ENCODE measurements at regions not wholly inside any gene's neighbourhood (a gene's known extent, or its start where the extent isn't known, plus 50 kb on each side); places are given as distances from the start of the nearest gene placed in this dataset.

DNA sequence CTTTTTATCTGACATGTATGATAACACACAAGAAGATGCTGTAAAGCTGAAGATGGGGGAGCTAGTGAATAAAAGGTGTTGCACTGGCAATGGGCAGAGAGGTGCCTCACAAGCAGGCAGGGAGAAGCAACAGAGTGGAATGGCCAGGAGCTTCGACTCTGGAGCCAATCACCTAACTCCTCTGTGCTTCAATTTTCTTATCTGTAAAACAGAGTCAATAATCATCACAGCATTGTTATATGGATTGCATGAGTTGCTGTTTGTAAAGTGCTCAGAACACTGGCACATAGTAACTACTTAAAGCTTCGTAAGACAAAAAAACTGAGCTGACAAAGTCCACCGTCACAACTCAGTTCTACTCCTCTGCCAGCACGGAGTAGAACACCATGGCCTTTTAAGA is 254.2 kb upstream of the POM121L12 start:
- no peak overlapping the region for H3K27ac Mint-ChIP-seq
- Histone ChIP-seq H3K36me3 (ENCODE audit: insufficient read depth, low read length) (no peaks in the 10 kb centered on the region), H3K9me3 (ENCODE audit: control insufficient read depth in 1 of 2, low read length in 2 of 2) (no peaks in the 10 kb centered on the region), H3K27me3 (ENCODE audit: insufficient read depth, low read length) (no peaks in the 10 kb centered on the region), H3K4me1 (ENCODE audit: insufficient read depth, low read length) (no peaks in the 10 kb centered on the region), H3K4me3 (ENCODE audit: low read length in 2 of 2) (no peak overlapping the region), H3K27ac (ENCODE audit: low read depth, low read length) (no peak overlapping the region)
- H3K36me3 Mint-ChIP-seq = no peaks in the 10 kb centered on the region
- H3K27me3 Mint-ChIP-seq = no peaks in the 10 kb centered on the region
- no peaks in the 10 kb centered on the region for H3K4me1 Mint-ChIP-seq
- no peak overlapping the region for H3K4me3 Mint-ChIP-seq
- DNase-seq = no peak
- ChIA-PET CTCF (ENCODE audit: partially characterized antibody) (no interaction called here), POLR2A (ENCODE audit: partially characterized antibody) (no interaction called here)
- H3K9me3 Mint-ChIP-seq = peaks cover 6 to 35% (median 25%) of the 10 kb centered on the region in 8 donors
- intact Hi-C loops (cut with micrococcal nuclease) = no loop called here

DNA sequence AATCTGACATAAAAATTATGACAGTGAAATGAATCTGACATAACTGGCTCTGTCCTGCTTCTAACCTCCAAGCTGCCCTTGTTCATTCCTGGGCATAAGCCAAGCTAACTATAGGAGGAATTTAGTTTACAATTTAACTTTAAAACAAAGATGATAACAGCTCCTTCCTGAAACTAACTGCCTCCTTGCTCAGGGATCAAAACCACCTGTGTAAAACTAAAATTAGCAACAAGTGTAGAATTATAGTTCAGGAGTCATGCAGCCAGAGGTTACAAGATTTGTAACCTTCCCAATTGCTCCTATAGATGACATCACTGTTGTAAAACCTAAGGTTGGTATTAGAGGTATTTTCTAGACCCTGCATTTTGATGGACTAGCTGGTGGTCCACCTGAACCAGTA is 256.4 kb upstream of the POM121L12 start:
- no peaks in the 10 kb centered on the region for H3K36me3 ChIP-seq (ENCODE audit: insufficient read depth, low read length)
- Mint-ChIP-seq H3K4me3 (no peak overlapping the region), H3K9me3 (peaks cover 0 to 40% (median 24%) of the 10 kb centered on the region in 8 donors), H3K27me3 (no peaks in the 10 kb centered on the region), H3K4me1 (no peaks in the 10 kb centered on the region), H3K36me3 (no peaks in the 10 kb centered on the region), H3K27ac (no peak overlapping the region)
- CTCF ChIA-PET (ENCODE audit: partially characterized antibody) = no interaction called here
- POLR2A ChIA-PET (ENCODE audit: partially characterized antibody) = no interaction called here
- no peaks in the 10 kb centered on the region for H3K4me1 ChIP-seq (ENCODE audit: insufficient read depth, low read length)
- H3K4me3 ChIP-seq (ENCODE audit: low read length in 2 of 2) = no peak overlapping the region
- H3K27me3 ChIP-seq (ENCODE audit: insufficient read depth, low read length) = no peaks in the 10 kb centered on the region
- no peak for DNase-seq
- no peak overlapping the region for H3K27ac ChIP-seq (ENCODE audit: low read depth, low read length)
- no peaks in the 10 kb centered on the region for H3K9me3 ChIP-seq (ENCODE audit: control insufficient read depth in 1 of 2, low read length in 2 of 2)
- intact Hi-C loops (cut with micrococcal nuclease) = no loop called here

DNA sequence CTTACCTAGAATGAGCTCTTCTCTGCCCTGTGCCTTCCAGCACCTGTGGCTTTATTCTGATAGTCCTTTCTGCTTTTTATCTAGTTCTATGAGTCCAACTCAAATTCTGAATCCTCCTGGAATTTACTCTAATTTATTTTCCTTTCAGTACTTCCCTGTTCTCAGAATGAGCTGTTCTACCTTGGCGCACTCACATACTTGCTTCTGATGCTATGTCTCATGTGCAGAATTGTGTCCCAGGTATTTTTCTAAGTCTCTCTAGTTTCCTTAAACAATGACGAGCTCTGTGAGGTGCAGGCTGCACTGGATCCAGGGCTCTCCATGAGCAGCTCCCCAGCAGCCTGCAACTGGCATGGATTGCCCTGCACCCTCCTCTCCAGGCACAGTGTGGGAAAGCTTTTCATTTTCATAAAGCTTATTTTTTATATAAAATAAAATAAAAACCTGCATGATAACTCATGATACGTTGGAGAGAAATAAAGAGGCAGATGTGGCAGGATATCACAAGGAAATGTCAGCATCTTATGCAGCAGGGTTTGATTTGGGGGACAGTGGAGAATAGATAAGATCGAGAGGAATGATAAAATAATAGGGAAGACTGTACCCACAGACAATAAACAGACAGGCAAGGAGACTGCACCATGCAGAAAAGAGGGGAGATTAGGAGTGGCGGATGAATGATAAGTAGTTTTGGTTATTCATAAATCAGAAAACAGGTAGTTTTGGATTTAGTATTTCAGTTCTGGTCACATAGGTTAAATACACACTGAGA is 258.2 kb upstream of the POM121L12 start:
- Histone ChIP-seq H3K27ac (ENCODE audit: low read depth, low read length) (no peak overlapping the region), H3K9me3 (ENCODE audit: control insufficient read depth in 1 of 2, low read length in 2 of 2) (no peaks in the 10 kb centered on the region), H3K27me3 (ENCODE audit: insufficient read depth, low read length) (no peaks in the 10 kb centered on the region), H3K36me3 (ENCODE audit: insufficient read depth, low read length) (no peaks in the 10 kb centered on the region), H3K4me1 (ENCODE audit: insufficient read depth, low read length) (no peaks in the 10 kb centered on the region), H3K4me3 (ENCODE audit: low read length in 2 of 2) (no peak overlapping the region)
- Mint-ChIP-seq H3K9me3 (peaks cover 0 to 40% (median 26%) of the 10 kb centered on the region in 8 donors), H3K27me3 (no peaks in the 10 kb centered on the region), H3K36me3 (no peaks in the 10 kb centered on the region), H3K4me3 (no peak overlapping the region), H3K27ac (no peak overlapping the region), H3K4me1 (no peaks in the 10 kb centered on the region)
- intact Hi-C loops (cut with micrococcal nuclease) = no loop called here
- ChIA-PET CTCF (ENCODE audit: partially characterized antibody) (no interaction called here), POLR2A (ENCODE audit: partially characterized antibody) (no interaction called here)
- DNase-seq = no peak

DNA sequence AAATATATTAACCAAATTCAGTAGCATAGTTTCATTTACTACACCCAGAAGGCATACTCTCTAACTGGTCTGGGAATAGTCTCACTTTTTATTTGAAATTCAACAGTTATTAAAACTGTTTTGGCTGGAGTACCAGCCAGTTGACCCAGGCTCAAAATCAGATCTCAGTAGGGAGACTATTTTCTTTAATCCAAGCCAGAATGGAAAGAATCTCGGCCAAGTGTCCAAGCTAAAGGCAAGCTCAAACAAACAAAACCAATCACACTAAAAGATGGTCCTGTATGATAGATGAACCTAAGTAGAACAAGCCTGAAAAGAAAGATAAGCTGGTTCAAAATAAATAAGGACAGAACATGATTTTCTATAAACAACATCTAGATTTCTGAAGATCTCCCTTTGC is 259.6 kb upstream of the POM121L12 start:
- intact Hi-C loops (cut with micrococcal nuclease) = no loop called here
- H3K9me3 Mint-ChIP-seq = peaks cover 0 to 44% (median 21%) of the 10 kb centered on the region in 8 donors
- no peak overlapping the region for H3K4me3 ChIP-seq (ENCODE audit: low read length in 2 of 2)
- no peaks in the 10 kb centered on the region for H3K9me3 ChIP-seq (ENCODE audit: control insufficient read depth in 1 of 2, low read length in 2 of 2)
- DNase-seq = no peak
- H3K27me3 Mint-ChIP-seq = no peaks in the 10 kb centered on the region
- H3K4me3 Mint-ChIP-seq = no peak overlapping the region
- H3K27ac Mint-ChIP-seq = no peak overlapping the region
- CTCF ChIA-PET (ENCODE audit: partially characterized antibody) = no interaction called here
- no peak overlapping the region for H3K27ac ChIP-seq (ENCODE audit: low read depth, low read length)
- no peaks in the 10 kb centered on the region for H3K4me1 ChIP-seq (ENCODE audit: insufficient read depth, low read length)
- no peaks in the 10 kb centered on the region for H3K27me3 ChIP-seq (ENCODE audit: insufficient read depth, low read length)
- POLR2A ChIA-PET (ENCODE audit: partially characterized antibody) = no interaction called here
- no peaks in the 10 kb centered on the region for H3K36me3 Mint-ChIP-seq
- H3K36me3 ChIP-seq (ENCODE audit: insufficient read depth, low read length) = no peaks in the 10 kb centered on the region
- H3K4me1 Mint-ChIP-seq = no peaks in the 10 kb centered on the region

DNA sequence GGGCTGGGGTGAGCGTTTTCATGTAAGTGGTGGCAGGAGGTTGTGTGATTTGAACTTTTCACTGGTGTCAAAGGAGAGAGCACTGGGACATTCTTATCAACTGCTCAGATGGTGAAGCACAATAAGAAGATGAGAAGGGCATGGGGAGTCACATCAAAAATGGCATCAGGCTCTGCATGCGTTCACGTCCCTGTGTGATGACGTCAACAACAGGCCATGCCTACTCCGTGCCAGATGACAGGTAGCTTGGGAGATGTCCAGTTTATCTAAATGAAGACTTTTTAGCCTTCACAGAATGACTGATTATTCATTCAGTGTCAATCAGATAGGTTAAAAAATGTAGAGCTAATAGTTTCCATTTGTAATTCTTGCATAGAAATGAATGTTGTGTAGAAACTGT is 264.3 kb upstream of the POM121L12 start:
- H3K9me3 ChIP-seq (ENCODE audit: control insufficient read depth in 1 of 2, low read length in 2 of 2) = no peaks in the 10 kb centered on the region
- H3K36me3 ChIP-seq (ENCODE audit: insufficient read depth, low read length) = no peaks in the 10 kb centered on the region
- no peaks in the 10 kb centered on the region for H3K4me1 Mint-ChIP-seq
- H3K4me3 Mint-ChIP-seq = no peak overlapping the region
- H3K4me3 ChIP-seq (ENCODE audit: low read length in 2 of 2) = no peak overlapping the region
- no peak overlapping the region for H3K27ac ChIP-seq (ENCODE audit: low read depth, low read length)
- ChIA-PET POLR2A (ENCODE audit: partially characterized antibody) (no interaction called here), CTCF (ENCODE audit: partially characterized antibody) (no interaction called here)
- H3K9me3 Mint-ChIP-seq = peaks cover 0 to 35% (median 14%) of the 10 kb centered on the region in 8 donors
- H3K27me3 Mint-ChIP-seq = no peaks in the 10 kb centered on the region
- DNase-seq = no peak
- H3K27me3 ChIP-seq (ENCODE audit: insufficient read depth, low read length) = no peaks in the 10 kb centered on the region
- H3K27ac Mint-ChIP-seq = no peak overlapping the region
- no peaks in the 10 kb centered on the region for H3K36me3 Mint-ChIP-seq
- intact Hi-C loops (cut with micrococcal nuclease) = no loop called here
- H3K4me1 ChIP-seq (ENCODE audit: insufficient read depth, low read length) = no peaks in the 10 kb centered on the region

DNA sequence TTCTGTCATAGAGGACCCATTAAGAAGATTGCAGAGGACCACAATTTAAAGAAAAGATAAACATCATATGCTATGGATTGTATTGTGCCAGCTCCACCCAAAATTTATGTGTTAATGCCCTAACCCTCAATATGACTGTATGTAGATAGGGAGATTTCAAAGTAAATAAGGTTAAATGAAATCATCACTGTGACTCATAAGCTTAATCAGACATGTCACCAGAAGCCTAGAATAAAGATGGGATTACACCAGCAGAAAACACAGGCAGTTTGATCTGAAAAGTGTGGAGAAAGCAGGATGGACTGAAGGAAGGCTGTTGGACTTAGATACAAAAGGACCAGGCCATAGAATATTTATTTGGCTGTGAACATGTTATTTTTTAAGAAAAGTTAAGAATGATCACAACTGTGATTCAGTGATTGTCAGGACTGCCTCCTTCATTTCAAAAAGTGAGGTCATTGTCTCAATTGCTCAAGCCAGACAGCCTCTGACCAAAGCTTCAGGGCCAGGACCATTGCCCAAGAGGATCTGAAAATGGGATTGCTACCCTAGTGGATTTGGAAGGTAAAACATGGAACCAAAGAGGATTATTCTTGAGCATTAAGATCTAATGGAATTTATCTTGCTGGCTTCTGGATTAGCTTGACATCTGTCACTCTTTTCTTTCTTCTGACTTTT is 270.8 kb upstream of the POM121L12 start:
- Histone ChIP-seq H3K9me3 (ENCODE audit: control insufficient read depth in 1 of 2, low read length in 2 of 2) (no peaks in the 10 kb centered on the region), H3K4me1 (ENCODE audit: insufficient read depth, low read length) (no peaks in the 10 kb centered on the region), H3K27me3 (ENCODE audit: insufficient read depth, low read length) (no peaks in the 10 kb centered on the region), H3K27ac (ENCODE audit: low read depth, low read length) (no peak overlapping the region), H3K36me3 (ENCODE audit: insufficient read depth, low read length) (no peaks in the 10 kb centered on the region), H3K4me3 (ENCODE audit: low read length in 2 of 2) (no peak overlapping the region)
- Mint-ChIP-seq H3K27me3 (no peaks in the 10 kb centered on the region), H3K4me1 (no peaks in the 10 kb centered on the region), H3K27ac (no peak overlapping the region), H3K9me3 (peaks cover 0 to 23% (median 8%) of the 10 kb centered on the region in 8 donors), H3K4me3 (no peak overlapping the region), H3K36me3 (no peaks in the 10 kb centered on the region)
- ChIA-PET CTCF (ENCODE audit: partially characterized antibody) (no interaction called here), POLR2A (ENCODE audit: partially characterized antibody) (no interaction called here)
- intact Hi-C loops (cut with micrococcal nuclease) = no loop called here
- DNase-seq = no peak

DNA sequence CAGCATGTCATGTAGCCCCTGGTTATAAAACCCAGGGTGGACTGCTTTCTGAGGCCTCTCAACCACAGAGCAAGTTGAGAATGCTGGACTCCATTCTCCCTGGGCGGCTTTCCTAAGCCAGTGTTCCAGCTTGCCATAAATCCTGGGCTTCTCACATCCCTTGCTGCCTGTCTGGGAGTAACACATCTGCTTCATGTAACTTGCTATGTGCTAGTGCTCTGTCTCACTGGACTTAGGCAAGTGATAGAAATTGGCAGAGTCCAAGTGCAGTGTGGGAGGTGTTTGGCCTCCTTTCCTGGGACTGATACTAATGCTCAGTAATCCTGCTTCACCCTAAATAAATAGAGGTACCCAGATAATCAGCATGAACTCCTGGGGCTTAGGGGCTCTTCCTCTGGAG is 277.1 kb upstream of the POM121L12 start:
- Histone ChIP-seq H3K4me1 (ENCODE audit: insufficient read depth, low read length) (no peaks in the 10 kb centered on the region), H3K27ac (ENCODE audit: low read depth, low read length) (no peak overlapping the region), H3K9me3 (ENCODE audit: control insufficient read depth in 1 of 2, low read length in 2 of 2) (no peaks in the 10 kb centered on the region), H3K4me3 (ENCODE audit: low read length in 2 of 2) (no peak overlapping the region), H3K27me3 (ENCODE audit: insufficient read depth, low read length) (no peaks in the 10 kb centered on the region), H3K36me3 (ENCODE audit: insufficient read depth, low read length) (no peaks in the 10 kb centered on the region)
- ChIA-PET POLR2A (ENCODE audit: partially characterized antibody) (no interaction called here), CTCF (ENCODE audit: partially characterized antibody) (no interaction called here)
- Mint-ChIP-seq H3K27me3 (no peaks in the 10 kb centered on the region), H3K4me3 (no peak overlapping the region), H3K4me1 (no peaks in the 10 kb centered on the region), H3K36me3 (no peaks in the 10 kb centered on the region), H3K27ac (no peak overlapping the region), H3K9me3 (peaks cover 2 to 36% (median 12%) of the 10 kb centered on the region in 8 donors)
- intact Hi-C loops (cut with micrococcal nuclease) = no loop called here
- no peak for DNase-seq

Data from CD4-positive, alpha-beta memory T cell (primary cell).